GM11168 (cell line): ENCODE measurements at regions not wholly inside any gene's neighbourhood (a gene's known extent, or its start where the extent isn't known, plus 50 kb on each side); places are given as distances from the start of the nearest gene placed in this dataset.

ENCODE experiments used
- in situ Hi-C: fragments of 300-500 bp; cut with MboI; formaldehyde crosslinking; loops from one replicate; pipeline ENCODE4 v1.12.0; 2022; ENCODE audit warnings: low sequenced_read_pairs; ENCODE audit not compliant: unreplicated experiment

DNA sequence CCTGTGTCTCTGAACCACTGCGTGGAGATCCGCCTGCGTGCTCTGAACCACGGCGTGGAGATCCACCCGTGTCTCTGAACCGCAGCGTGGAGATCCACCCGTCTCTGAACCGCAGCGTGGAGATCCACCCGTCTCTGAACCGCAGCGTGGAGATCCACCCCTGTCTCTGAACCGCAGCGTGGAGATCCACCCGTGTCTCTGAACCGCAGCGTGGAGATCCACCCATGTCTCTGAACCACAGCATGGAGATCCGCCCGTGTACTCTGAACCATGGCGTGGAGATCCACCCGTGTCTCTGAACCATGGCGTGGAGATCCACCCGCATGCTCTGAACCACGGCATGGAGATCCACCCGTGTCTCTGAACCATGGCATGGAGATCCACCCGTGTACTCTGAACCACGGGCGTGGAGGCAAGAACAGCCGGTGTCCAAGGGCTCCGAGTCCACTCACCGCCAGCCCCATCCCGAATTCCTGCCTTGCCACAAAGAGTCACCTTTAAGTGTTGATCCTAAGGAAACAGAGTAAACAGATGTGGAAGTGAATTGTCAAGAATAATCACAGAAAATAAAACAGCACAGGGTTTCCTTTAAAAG lies 659.4 kb downstream of the BRD1 start:
- in situ Hi-C loops, result no loop called here

DNA sequence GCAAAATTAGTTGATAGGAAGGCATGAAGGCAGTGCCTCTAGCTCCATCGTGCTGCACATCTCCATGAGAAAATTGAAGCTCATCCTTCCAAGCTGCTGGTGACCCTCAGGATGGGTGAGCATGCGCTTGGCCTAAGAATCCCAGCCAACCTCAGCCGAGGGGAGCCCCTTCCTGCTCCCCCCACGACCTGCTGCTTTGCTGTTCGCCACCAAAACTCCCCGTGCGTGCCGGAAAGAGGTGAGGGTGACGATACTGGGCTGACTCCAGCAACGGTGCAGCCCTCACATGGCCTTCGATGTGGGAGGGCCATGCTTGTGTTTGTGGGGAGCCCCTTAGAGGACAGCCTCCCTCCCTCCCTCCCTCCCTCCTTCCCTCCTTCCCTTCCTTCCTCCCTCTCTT lies 660.9 kb downstream of the BRD1 start:
- in situ Hi-C loops, result no loop called here

DNA sequence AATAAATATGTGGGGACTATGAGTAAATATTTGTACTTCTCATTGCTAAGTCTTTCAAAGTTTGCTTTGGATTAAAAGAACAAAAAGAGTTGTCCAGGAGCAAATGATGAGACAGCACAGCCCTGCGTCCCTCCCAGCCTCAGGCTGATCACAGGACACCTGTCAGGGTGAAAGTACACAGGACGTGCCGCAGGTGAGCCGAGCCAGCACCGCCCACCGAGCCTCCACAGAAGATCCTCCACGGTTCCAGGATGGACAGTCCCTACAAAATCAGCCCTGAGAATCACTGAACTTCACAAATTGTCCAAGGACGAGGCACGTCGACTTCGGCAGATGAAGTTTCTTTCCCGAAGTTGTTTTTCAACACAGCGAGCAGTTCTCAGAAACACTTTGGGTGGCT lies 661.5 kb downstream of the BRD1 start:
- in situ Hi-C loops, result no loop called here

DNA sequence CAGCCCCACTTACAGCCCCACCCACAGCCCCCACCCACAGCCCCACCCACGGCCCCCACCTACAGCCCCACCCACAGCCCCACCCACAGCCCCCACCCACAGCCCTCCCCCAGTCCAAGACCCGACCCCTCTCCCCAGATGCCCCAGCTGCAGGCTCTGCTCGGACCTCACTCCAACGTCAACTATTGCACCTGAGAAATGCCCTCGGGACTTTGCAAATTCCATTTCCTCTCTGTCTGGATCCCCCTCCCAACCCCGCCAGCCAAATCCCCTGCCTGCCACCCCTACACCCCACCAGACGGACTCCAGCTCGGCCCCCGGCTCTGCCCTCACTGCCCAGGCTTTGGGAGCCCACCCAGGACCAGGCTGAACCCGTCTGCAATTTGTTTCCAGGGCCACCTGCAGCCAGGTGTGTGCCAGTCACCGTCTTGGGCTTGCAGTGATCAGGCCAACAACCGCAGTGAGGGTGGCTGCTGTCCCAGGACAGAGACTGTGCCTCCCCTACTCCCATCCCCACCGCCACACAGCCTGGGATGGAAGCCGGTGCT lies 662.8 kb downstream of the BRD1 start:
- in situ Hi-C loops, result no loop called here

DNA sequence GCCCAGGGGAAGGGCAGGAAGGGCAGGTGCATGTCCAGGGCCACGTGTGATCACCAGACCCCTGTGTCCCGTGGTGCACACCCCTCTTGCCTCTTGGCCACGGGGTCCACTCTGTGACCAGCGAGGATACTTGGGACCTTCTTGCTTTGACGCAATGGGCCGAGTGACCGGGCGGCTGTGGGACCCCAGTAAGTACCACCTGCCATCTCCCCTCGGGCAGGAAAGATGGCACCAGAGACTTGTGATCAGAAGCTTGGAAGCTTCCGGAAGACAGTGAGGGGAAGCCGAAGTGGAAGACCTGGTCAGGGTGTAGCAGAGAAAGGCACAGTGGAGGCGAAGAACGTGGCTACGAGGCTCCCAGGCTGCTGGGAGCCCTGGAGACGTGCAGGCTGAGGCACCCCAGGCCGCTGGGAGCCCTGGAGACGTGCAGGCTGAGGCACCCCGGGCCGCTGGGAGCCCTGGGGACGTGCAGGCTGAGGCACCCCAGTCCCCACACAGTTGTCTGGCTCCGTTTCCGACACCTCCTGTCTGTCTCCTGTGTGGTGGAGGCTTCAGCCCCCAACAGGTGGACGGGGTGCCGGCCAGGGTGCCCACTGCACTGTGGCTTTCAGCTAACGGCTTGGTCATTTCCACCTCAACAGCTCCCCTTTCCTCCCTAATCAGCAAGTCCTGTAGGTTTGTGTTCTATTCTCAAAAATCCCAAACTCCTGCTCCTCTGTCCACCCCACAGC lies 663.5 kb downstream of the BRD1 start:
- in situ Hi-C loops, result no loop called here

DNA sequence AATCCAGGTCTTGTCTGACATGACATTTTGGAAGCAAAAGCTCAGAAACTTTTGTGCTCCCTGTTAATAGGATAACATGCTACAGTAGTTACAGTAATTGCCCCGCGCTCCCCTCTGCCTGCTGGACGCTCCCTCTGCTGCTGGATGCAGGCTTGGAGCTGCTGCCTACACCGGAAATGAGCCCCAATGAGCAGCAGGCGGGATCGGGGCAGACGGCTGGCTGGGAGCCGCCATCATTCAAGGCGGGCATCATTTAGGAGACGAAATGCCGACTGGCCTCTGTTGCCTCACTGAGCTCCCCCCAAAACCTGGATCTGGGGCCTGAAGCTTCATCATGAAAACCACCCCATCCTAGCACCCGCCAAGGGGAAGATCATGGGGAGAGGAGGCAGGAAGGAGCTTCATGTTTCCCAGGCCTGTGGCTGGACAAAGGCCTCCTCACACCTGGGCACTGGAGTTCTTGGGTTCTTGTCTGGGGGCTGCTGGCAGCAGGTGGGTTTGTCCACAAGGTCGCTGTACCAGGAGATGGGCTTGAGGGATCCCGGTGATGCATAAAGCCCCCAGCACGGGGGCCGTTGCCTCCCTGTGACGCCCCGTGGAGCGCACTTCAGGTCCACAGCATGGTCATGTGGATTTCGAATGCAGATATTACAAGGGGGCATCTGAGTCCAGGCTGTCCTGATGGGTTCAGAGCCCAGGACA lies 664.3 kb downstream of the BRD1 start:
- in situ Hi-C loops, result no loop called here

DNA sequence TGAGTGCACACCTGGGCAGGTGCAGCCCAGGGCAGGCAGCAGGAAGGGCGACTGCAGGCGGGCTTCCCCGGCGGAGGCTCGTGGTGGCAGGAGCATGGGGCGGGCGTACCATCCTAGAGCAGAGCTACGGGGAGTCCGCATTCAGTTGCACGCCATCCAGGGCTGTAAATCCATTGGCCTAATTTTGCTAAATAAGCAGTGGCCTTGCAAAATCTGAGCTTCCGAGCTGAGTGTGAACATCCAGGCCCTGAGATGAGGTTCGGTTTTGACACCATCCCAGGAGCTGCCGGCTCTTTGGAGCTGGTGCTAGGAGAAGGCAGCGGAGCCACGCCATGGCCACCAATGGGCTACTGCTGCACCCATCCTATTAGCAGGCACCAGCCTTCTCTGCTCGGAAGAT lies 664.8 kb downstream of the BRD1 start:
- in situ Hi-C loops, result no loop called here

DNA sequence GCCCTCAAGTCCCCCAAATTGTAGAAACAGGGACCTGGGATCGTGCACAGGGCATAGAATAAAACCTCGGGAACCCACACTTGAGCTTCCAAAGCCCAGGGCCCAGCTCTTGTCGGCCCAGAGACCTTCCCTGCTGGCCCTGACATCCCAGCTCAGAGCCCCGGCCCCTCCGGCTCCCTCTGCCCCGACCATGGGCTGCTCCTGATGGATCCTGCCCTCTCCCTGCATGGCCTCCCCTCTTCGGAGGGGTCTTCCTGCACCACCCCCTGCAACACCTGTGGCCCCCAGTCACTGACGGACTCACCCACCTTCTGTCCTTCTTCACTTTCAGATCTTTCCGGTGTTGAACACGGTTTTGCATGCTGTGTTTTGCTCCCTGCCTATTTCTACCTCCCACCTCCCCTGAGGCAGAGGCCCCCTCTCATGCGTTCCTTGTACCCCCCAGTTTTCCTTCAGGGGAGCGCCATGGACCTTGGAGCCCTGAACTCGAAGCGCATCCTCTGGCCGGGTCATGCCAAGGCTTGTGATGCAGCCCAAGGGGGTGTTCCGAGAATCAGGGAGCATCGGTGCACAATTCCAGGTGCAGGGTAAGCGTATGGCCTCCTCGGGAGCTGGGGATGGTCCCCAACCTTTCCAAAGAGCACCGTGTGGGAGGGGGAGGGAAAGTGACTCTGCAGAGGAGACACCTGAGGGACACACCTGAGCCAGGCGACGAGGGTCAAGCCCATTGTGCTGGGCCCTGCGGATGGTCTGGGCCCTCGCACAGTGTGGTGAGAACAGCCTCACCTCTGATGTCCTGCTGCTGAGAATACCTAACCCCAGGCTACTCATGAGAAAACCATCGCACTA lies 666.4 kb downstream of the BRD1 start:
- in situ Hi-C loops, result no loop called here

DNA sequence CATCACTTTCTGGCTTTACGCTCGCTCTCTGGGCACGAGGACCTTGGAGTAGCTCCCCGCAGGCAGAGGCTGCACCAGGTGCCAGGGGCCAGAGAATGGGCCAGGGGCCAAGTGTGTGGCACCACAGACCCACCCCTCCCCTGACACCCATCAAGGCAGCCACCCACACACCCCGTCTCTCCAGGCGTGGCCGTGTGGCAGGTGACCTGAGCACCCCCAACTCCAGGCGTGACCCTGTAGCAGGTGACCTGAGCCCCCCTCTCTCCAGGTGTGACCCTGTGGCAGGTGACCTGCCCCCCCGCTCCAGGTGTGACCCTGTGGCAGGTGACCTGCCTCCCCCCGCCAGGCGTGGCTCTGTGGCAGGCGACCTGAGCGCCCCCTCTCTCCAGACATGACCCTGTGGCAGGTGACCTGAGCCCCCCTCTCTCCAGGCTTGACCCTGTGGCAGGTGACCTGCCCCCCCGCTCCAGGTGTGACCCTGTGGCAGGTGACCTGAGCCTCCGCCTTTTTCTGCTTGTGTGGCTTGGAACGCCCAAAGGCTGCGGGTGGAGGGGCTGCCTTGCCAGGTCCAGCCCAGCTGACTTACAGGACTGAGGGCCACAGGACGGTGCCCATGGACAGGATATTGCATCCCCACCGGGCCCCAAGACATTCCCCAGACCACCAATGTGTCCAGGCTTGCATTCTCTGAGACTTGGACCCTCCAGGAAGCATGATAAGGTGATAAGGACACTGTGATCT lies 667.2 kb downstream of the BRD1 start:
- in situ Hi-C loops, result no loop called here

DNA sequence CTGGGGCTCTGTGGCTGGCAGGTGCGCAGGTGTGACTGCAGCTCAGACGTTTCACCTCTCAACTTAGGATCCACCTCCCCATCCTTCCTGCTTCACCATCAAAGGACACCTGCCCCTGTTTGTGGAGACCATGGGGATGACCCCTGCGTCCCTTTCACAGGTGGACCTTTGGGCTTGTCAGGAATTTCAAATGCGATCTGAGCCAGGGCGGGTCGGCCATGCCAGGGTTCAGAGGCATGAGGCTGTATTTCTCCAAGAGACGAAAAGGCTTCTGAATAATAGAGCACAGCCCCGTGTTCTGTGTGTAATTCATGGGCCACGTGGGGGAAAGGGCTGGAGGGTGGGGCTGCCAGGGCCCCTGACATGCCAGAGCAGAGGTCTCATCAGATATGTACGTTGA lies 668.0 kb downstream of the BRD1 start:
- in situ Hi-C loops, result no loop called here

DNA sequence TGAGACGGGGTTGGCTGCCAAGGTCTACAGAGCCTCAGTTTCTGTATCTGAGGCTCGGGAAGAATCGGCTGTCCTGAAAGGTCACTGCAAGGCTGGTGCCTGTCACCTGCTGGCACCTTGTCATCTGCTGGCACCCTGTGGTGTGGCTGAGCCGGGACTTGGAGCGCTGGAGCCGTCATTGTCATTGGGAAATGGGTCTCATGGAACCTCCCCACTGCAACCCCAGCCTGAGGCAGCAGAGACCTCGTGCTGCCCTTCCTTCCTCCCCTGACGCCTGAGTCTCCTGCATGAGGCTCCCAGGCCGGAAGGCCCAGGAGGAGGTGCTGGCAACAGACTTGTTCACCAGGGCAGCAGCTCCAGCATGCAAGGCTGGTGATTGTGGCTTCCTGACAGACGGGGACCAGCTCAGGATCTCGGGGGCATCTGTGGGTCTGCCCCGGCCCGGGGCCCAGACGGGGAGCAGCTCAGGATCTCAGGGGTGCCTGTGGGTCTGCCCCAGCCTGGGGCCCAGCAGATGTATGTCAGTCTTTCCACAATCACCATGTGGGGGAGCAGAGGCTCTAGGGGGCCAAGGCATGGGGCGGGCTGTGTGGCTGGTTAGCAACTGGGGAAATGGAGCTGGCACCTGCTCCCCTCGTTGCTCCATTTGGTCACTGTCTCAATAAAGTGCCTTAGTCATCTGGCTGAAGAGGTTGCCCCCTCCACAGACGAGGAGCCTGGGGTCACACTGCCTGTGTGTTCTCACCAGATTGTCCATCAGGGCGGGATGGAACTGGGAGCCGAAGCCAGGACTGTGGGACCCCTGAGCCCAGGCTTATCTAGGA lies 668.7 kb downstream of the BRD1 start:
- in situ Hi-C loops, result no loop called here

DNA sequence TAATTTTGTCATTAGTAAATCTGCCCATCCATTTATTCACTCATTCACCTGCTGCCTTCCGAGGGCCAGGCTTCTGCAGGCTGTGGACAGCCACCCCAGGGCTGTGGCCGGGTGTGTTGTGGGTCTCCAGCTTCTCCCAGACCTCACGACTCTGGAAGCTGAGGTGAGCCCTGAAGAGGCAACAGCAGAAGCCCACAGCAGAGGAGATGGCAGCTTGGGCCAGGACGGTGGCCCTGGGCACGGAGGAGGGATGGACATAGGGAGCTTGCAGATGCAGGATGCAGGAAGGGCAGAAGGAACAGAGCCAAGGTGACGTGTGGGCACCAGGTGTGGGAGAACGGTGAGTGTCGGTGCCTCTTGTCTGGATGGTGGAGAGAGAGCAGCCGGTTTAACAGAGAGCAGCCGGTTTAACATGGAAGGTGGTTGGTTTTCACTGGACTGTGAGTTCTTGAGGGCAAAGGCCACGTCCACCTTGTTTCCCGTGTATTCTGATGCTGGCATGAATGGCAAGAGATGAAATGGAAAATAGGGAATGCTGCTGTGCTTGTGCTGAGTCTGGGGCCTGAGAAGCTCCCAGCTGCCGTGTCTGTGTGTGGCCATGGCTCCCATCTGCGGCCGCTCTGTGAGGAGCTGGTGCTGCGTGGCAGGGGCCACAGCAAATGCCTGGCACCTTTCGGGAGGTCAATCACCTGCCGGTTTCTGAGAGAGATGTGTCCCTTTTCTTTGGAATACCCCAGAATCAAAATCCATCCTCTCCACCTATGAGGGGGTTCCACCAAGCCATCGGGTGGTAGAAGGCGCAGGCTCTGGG lies 669.9 kb downstream of the BRD1 start:
- in situ Hi-C loops, result no loop called here

DNA sequence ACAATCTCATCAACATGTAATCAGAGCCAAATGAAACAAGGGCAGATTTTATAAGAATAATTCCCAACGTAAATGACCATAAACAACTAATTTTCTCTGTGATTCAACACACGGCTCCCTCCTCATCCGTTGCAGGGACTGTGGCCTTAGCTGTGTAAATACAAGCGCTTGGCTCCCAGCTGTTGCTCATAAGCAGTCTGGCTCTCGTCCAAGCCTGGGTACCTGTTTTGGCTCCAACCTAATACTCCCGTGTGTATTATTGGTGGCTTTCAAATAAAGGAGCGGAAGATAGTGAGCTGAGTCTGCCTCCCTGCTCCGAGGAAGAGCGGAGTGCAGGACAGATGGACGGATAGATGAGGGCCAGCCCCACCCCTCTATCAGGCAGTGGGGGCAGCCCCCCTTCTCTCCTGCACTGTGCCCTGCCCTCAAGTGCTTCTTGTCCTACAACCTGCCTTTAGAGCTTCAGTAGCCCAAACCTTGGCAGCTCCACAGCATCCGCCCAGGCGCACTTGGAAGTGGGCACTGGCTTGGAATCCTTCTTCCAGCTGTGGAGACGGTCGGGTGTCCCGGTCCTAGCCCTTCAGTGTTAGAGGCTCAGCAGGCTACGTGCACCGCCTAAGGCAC lies 670.9 kb downstream of the BRD1 start:
- in situ Hi-C loops, result no loop called here

DNA sequence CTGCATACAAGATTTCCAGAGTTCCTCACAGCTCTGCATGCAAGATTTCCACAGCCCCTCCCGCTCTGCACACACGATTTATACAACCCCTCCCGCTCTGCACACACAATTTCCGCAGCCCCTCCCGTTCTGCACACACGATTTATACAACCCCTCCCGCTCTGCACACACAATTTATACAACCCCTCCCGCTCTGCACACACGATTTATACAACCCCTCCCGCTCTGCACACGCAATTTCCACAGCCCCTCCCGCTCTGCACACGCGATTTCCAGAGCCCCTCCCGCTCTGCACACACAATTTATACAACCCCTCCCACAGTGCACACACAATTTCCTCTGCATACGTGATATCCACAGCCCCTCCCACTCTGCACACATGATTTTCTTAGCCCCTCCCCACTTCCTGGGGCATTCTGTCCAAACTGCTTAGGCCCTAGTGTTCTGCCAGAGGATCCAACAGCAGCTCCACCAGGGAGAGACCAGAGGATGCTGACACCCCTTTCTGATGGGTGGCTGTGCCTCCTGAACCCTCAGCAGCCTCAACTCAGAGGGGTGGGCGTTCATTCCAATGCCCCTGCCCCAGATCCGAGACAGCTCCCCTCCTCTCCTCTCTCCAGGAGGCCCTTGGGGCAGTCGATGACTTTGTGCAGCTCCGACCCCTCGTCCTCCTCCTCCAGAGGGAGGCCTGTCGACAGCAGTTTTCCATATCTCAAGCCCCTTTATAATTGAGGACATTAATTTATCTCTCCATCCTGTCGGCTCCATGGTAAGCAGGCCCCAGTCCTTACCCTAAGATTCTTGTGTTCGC lies 671.7 kb downstream of the BRD1 start:
- in situ Hi-C loops, result no loop called here

DNA sequence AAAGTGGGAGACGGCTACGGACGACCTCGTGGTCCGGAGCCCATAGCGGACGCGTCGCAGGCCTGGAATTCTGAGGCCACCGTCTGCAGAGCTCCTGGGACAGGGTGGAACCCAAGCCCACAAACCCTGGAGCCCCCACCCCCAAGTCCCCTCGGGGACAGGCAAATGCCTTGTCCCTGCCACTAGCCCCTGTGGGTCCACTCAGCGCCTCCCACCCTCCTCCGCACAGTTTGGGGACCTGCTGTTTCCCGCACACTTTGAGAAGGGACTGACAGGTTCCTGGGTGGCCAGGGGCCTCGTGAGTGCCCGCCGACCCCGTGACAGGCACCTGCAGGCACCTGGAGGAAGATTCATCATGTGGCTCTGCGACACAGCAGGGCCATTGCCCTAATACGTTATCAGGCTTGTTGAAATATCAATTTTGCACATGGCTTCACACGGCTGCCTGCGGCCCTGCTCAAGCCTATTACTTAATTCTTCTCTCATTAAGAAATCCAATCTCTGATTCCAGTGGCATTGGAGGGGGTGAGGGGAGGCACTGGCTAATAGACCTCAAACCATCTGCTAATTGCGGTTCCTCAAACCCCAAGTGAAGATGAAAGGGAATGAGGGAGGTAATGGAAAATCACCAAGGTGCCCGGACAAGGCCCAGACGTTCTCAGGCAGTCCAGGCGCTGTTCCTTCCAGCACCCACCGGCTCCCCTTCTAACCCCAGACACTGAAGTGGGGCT lies 672.5 kb downstream of the BRD1 start:
- in situ Hi-C loops, result no loop called here

DNA sequence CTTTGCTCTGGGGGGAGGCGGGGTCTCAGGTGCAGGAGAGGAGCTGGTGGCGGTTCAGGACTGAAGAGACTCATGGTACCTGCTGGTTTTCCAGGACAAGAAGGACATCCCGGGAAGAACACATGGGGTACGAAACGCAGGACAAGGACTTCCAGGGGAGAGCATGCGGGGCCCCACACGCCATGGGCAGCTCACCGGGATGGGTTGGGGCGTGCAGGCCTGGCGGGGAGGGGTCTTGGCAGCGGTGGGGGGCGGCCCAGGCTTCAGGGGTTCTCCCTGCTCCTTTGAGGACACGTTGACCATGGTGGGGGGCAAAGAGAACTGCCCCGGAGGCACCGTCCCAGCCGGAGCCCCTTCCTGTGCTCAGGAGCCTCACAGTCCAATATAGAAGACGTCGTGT lies 673.2 kb downstream of the BRD1 start:
- in situ Hi-C loops, result no loop called here
